Neural progenitor cell (in vitro differentiated cells): ENCODE measurements at regions not wholly inside any gene's neighbourhood (a gene's known extent, or its start where the extent isn't known, plus 50 kb on each side); places are given as distances from the start of the nearest gene placed in this dataset.

ENCODE experiments used
- DNase-seq: peaks from one replicate; pipeline ENCODE4 v3.0.0-alpha.2; 2016; ENCODE audit warnings: low spot score
- H2AFZ ChIP-seq: fragments of 200-600 bp; sonication (generic); replicated peaks from 2 replicates; pipeline ENCODE4 v1.6.1; 2016; ENCODE audit warnings: antibody characterized with exemption
- H3F3A ChIP-seq: fragments of 200-600 bp; sonication (generic); 2 replicates; pipeline ENCODE4 v1.6.1; 2016; ENCODE audit warnings: antibody characterized with exemption, low read depth
- H3K27ac ChIP-seq: fragments of 200-600 bp; sonication (generic); 2 replicates; pipeline ENCODE4 v1.5.1; 2016; ENCODE audit warnings: mild to moderate bottlenecking
- H3K27me3 ChIP-seq: fragments of 200-600 bp; sonication (generic); 2 replicates; pipeline ENCODE4 v1.6.1; 2016; ENCODE audit warnings: mild to moderate bottlenecking, moderate library complexity
- H3K36me3 ChIP-seq: fragments of 200-600 bp; sonication (generic); 2 replicates; pipeline ENCODE4 v1.5.1; 2016
- H3K4me1 ChIP-seq: fragments of 200-600 bp; sonication (generic); 2 replicates; pipeline ENCODE4 v1.6.1; 2016; ENCODE audit warnings: mixed run types
- H3K4me2 ChIP-seq: fragments of 200-600 bp; sonication (generic); 2 replicates; pipeline ENCODE4 v1.6.1; 2016
- H3K4me3 ChIP-seq: fragments of 200-600 bp; sonication (generic); 2 replicates; pipeline ENCODE4 v1.5.1; 2016
- H3K79me2 ChIP-seq: fragments of 200-600 bp; sonication (generic); 2 replicates; pipeline ENCODE4 v1.6.1; 2016; ENCODE audit warnings: low read depth
- H3K9ac ChIP-seq: fragments of 200-600 bp; sonication (generic); 2 replicates; pipeline ENCODE4 v1.6.1; 2016
- H3K9me3 ChIP-seq: fragments of 200-600 bp; sonication (generic); 2 replicates; pipeline ENCODE4 v1.5.1; 2016; ENCODE audit warnings: low read depth
- H4K20me1 ChIP-seq: fragments of 200-600 bp; sonication (generic); 2 replicates; pipeline ENCODE4 v1.6.1; 2016; ENCODE audit warnings: low read depth
- H3K27ac Mint-ChIP-seq: 3 replicates; pipeline ENCODE4 v1.8.0; 2021; ENCODE audit warnings: mixed read lengths
- H3K27me3 Mint-ChIP-seq: 2 replicates; pipeline ENCODE4 v1.8.0; 2022; ENCODE audit warnings: low read depth, mild to moderate bottlenecking, inconsistent platforms, moderate library complexity, mixed read lengths; ENCODE audit not compliant: insufficient read depth
- H3K36me3 Mint-ChIP-seq: 3 replicates; pipeline ENCODE4 v1.8.0; 2021; ENCODE audit warnings: mixed read lengths
- H3K4me1 Mint-ChIP-seq: 3 replicates; pipeline ENCODE4 v1.8.0; 2021; ENCODE audit warnings: mixed read lengths
- H3K4me3 Mint-ChIP-seq: 3 replicates; pipeline ENCODE4 v1.8.0; 2021; ENCODE audit warnings: mild to moderate bottlenecking, moderate library complexity, mixed read lengths
- H3K9me3 Mint-ChIP-seq: 3 replicates; pipeline ENCODE4 v1.8.0; 2020; ENCODE audit warnings: mixed read lengths
- CTCF ChIP-seq: fragments of 200-600 bp; sonication (generic); IDR thresholded peaks from 2 replicates; pipeline ENCODE4 v1.5.1; 2017; ENCODE audit warnings: antibody characterized with exemption, mild to moderate bottlenecking
- EZH2 ChIP-seq: fragments of 200-600 bp; sonication (generic); IDR thresholded peaks from 2 replicates; pipeline ENCODE4 v1.6.1; 2017; ENCODE audit warnings: antibody characterized with exemption, mild to moderate bottlenecking, moderate library complexity
- EZH2phosphoT487 ChIP-seq: fragments of 200-600 bp; sonication (generic); IDR thresholded peaks from 2 replicates; pipeline ENCODE4 v1.6.1; 2017; ENCODE audit warnings: antibody characterized with exemption

- Mint-ChIP-seq H3K9me3 (peaks cover 5% of the 10 kb centered on the region), H3K4me1 (peaks cover 11% of the 10 kb centered on the region), H3K27ac (no peak overlapping the region), H3K36me3 (no peaks in the 10 kb centered on the region), H3K4me3 (no peak overlapping the region), H3K27me3 (peaks cover under 1% of the 10 kb centered on the region)
- peak overlapping the region; percentile 12 for H2AFZ ChIP-seq
- H3K9me3 ChIP-seq = no peaks in the 10 kb centered on the region
- no peaks in the 10 kb centered on the region for H3F3A ChIP-seq
- no peak overlapping the region for H3K4me3 ChIP-seq
- no peaks in the 10 kb centered on the region for H4K20me1 ChIP-seq
- no peak for DNase-seq
- no peak overlapping the region for H3K4me2 ChIP-seq
- no peaks in the 10 kb centered on the region for H3K36me3 ChIP-seq
- H3K79me2 ChIP-seq = no peaks in the 10 kb centered on the region
- H3K27ac ChIP-seq = no peak overlapping the region
- H3K9ac ChIP-seq = no peak overlapping the region
- H3K4me1 ChIP-seq = no peaks in the 10 kb centered on the region
- no peaks in the 10 kb centered on the region for H3K27me3 ChIP-seq
- TF ChIP-seq EZH2 = no peak
- no peak for TF ChIP-seq CTCF
- no peak for TF ChIP-seq EZH2phosphoT487
Measured at GRCh38 chr5:119785057-119785456, 155.7 kb downstream of the FAM170A start.

GRCh38 chr5:119789406-119790117 lies 160.2 kb downstream of the FAM170A start:
- TF ChIP-seq EZH2 = no peak
- TF ChIP-seq EZH2phosphoT487 = no peak
- no peak for TF ChIP-seq CTCF
- no peaks in the 10 kb centered on the region for H3K36me3 ChIP-seq
- no peak overlapping the region for H3K4me2 ChIP-seq
- H3K4me3 Mint-ChIP-seq = no peak overlapping the region
- DNase-seq = no peak
- H3K27me3 Mint-ChIP-seq = no peaks in the 10 kb centered on the region
- no peaks in the 10 kb centered on the region for H3K36me3 Mint-ChIP-seq
- H3K27ac ChIP-seq = no peak overlapping the region
- no peak overlapping the region for H3K27ac Mint-ChIP-seq
- no peaks in the 10 kb centered on the region for H4K20me1 ChIP-seq
- peaks cover 11% of the 10 kb centered on the region for H3K4me1 Mint-ChIP-seq
- no peaks in the 10 kb centered on the region for H3K79me2 ChIP-seq
- no peaks in the 10 kb centered on the region for H3K27me3 ChIP-seq
- H3K4me3 ChIP-seq = no peak overlapping the region
- no peaks in the 10 kb centered on the region for H3K4me1 ChIP-seq
- H3F3A ChIP-seq = no peaks in the 10 kb centered on the region
- H3K9me3 ChIP-seq = no peaks in the 10 kb centered on the region
- no peaks in the 10 kb centered on the region for H3K9me3 Mint-ChIP-seq
- peak overlapping the region; percentile 22 for H2AFZ ChIP-seq
- no peak overlapping the region for H3K9ac ChIP-seq

- Histone ChIP-seq H3K27me3 (no peaks in the 10 kb centered on the region), H3K79me2 (no peaks in the 10 kb centered on the region), H3K9me3 (no peaks in the 10 kb centered on the region), H3K27ac (no peak overlapping the region), H3K4me2 (no peak overlapping the region), H3K36me3 (no peaks in the 10 kb centered on the region), H4K20me1 (no peaks in the 10 kb centered on the region), H2AFZ (no peak overlapping the region), H3K9ac (no peak overlapping the region), H3K4me1 (no peaks in the 10 kb centered on the region), H3F3A (no peaks in the 10 kb centered on the region), H3K4me3 (no peak overlapping the region)
- Mint-ChIP-seq H3K27ac (peak overlapping the region; percentile 36), H3K4me1 (peaks cover 11% of the 10 kb centered on the region), H3K4me3 (no peak overlapping the region), H3K27me3 (no peaks in the 10 kb centered on the region), H3K36me3 (no peaks in the 10 kb centered on the region), H3K9me3 (no peaks in the 10 kb centered on the region)
- TF ChIP-seq CTCF (no peak), EZH2phosphoT487 (no peak), EZH2 (no peak)
- no peak for DNase-seq
Measured at GRCh38 chr5:119792161-119792799, 162.9 kb downstream of the FAM170A start.
